OCI-LY1 (cell line): ENCODE measurements at regions not wholly inside any gene's neighbourhood (a gene's known extent, or its start where the extent isn't known, plus 50 kb on each side); places are given as distances from the start of the nearest gene placed in this dataset.

ENCODE experiments used
- EZH2 ChIP-seq: fragments of 200-600 bp; sonication (generic), shearing (Covaris generic); IDR thresholded peaks from 2 replicates; pipeline ENCODE4 v1.8.0; 2017; ENCODE audit warnings: borderline replicate concordance, mixed run types, mild to moderate bottlenecking, antibody characterized with exemption, low read length, moderate library complexity, mixed read lengths
- TF ChIP-seq, protein P1 (sequence below): fragments of 200-600 bp; sonication (generic), shearing (Covaris generic); IDR thresholded peaks from 2 replicates; pipeline ENCODE4 v1.5.1; 2017; ENCODE audit warnings: mild to moderate bottlenecking, antibody characterized with exemption, low read length, moderate library complexity, mixed read lengths

DNA sequence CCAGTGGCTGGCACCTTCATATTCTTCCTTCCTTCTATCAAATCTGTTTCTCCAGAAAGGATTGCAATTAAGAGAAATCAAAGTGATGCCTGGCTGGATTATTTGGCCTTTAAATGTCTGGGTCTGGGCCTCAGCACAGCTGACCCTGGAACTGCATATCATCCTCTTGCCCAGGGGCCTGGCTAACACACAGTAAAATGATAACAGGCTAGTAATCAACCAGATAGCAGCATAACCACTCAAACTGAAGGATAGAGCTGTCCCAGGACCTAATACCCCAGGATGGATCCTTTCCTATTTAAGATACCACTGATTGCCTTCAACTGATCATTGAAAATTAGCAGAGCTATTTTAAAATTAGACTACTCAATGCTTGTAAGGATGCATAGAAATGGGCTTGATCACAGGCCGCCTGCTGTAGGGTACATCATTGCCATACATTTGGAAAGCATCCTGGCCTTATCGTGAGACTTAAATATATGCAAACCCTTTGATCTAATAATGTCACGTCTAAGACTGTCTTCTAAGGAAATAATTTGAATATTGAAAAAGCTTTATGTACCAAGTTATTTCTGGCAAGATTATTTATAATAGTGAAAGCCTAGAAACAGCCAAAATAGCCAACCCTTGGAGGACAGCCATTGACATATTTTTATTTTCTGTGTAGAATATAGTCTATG is 144.0 kb upstream of the CHST15 start:
- TF ChIP-seq, protein P1, sequence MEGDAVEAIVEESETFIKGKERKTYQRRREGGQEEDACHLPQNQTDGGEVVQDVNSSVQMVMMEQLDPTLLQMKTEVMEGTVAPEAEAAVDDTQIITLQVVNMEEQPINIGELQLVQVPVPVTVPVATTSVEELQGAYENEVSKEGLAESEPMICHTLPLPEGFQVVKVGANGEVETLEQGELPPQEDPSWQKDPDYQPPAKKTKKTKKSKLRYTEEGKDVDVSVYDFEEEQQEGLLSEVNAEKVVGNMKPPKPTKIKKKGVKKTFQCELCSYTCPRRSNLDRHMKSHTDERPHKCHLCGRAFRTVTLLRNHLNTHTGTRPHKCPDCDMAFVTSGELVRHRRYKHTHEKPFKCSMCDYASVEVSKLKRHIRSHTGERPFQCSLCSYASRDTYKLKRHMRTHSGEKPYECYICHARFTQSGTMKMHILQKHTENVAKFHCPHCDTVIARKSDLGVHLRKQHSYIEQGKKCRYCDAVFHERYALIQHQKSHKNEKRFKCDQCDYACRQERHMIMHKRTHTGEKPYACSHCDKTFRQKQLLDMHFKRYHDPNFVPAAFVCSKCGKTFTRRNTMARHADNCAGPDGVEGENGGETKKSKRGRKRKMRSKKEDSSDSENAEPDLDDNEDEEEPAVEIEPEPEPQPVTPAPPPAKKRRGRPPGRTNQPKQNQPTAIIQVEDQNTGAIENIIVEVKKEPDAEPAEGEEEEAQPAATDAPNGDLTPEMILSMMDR, result no peak
- TF ChIP-seq EZH2, result no peak
